ENCODE measurements at regions not wholly inside any gene's neighbourhood (a gene's known extent, or its start where the extent isn't known, plus 50 kb on each side); places are given as distances from the start of the nearest gene placed in this dataset.

DNA sequence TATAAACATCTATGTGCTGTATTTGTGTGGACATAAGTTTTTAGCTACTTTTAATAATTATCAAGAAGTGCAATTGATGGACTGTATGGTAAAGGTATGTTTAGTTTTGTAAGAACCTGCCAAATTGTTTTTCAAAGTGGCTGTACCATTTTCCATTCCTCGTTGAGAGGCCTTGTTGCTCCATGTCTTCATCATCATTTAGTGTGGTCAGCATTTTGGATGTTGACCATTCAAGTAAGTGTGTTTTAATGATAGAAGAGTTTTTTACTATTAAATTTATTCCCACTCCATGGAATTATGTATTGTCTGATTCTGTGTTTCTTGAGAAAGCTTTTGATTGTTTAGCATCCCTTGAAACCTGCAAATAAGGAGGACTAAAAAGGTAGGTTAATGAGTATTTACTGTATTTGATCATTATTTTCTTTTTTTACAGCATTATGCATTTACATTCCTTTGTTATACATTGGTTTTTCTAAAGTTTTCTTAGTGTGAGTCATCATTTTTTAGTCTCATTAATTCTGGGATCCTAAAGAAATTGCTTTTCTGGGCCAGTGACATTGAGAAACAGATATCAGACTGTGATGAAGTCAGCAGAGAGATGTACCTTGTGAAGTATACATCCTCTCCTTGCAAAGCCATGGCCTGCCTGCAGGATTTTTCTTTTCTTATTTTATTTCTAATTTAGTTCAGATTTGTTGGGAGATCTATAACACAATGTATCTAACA is 312.8 kb upstream of the PTCHD4 start:
- TF ChIP-seq, protein P1, sequence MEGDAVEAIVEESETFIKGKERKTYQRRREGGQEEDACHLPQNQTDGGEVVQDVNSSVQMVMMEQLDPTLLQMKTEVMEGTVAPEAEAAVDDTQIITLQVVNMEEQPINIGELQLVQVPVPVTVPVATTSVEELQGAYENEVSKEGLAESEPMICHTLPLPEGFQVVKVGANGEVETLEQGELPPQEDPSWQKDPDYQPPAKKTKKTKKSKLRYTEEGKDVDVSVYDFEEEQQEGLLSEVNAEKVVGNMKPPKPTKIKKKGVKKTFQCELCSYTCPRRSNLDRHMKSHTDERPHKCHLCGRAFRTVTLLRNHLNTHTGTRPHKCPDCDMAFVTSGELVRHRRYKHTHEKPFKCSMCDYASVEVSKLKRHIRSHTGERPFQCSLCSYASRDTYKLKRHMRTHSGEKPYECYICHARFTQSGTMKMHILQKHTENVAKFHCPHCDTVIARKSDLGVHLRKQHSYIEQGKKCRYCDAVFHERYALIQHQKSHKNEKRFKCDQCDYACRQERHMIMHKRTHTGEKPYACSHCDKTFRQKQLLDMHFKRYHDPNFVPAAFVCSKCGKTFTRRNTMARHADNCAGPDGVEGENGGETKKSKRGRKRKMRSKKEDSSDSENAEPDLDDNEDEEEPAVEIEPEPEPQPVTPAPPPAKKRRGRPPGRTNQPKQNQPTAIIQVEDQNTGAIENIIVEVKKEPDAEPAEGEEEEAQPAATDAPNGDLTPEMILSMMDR (IDR thresholded peaks at IDR 0.05; ENCODE audit: insufficient read depth, low read depth, low read length): no peak
- no peak overlapping the region for H3K4me3 ChIP-seq (ENCODE audit: low read depth, low read length)
- peak; percentile 42 for DNase-seq (ENCODE audit: low read depth)

GRCh38 chr6:48419992-48420391 is 309.0 kb upstream of the PTCHD4 start:
- DNase-seq (ENCODE audit: low read depth): no peak
- H3K4me3 ChIP-seq (ENCODE audit: low read depth, low read length): no peak overlapping the region
- TF ChIP-seq, protein P1 (IDR thresholded peaks at IDR 0.05; ENCODE audit: insufficient read depth, low read depth, low read length): no peak

DNA sequence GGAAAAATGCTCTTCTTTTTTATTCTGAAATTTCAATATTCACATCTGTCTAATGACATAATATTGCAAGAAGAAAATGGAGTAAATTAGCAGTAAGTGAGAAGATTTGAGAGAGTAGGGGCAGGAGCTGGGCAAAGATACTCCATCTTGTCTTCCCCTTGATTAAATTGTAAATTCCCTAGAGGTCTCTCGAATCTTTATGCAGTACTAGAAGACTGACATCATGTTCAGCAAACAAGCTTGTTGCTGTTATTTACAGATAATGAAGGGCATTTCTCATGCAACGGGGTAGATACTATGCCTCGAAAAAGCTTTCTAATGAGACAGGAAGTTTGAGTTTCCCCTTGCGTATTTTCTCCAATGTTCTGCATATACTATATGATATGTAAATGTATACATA is 306.9 kb upstream of the PTCHD4 start:
- DNase-seq (ENCODE audit: low read depth): no peak
- no peak overlapping the region for H3K4me3 ChIP-seq (ENCODE audit: low read depth, low read length)

GRCh38 chr6:48412656-48413055 is 301.7 kb upstream of the PTCHD4 start:
- H3K4me3 ChIP-seq (ENCODE audit: low read depth, low read length): no peak overlapping the region
- DNase-seq (ENCODE audit: low read depth): no peak
- TF ChIP-seq, protein P1 (IDR thresholded peaks at IDR 0.05; ENCODE audit: insufficient read depth, low read depth, low read length): no peak

More for the DNA sequence above, 306.9 kb upstream of the PTCHD4 start:
- TF ChIP-seq, protein P1 (IDR thresholded peaks at IDR 0.05; ENCODE audit: insufficient read depth, low read depth, low read length): no peak

DNA sequence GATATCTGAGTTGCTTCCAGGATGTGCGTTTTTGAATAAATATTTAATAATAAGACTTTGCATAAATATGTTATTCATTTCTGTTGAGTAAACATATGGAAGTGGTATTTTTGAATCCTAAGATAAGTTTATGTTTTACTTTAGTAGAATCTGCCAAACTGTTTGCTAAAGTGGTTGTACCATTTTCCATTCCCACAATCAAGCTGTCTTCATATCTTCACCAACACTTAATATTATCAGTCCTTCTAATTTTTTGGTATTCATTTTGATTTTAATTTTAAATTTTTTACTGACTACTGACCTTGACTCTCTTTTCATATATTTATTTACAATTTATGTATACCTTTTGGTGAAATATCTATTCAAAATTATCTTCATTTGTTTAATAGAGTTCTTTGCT is 293.9 kb upstream of the PTCHD4 start:
- DNase-seq (ENCODE audit: low read depth): no peak
- no peak overlapping the region for H3K4me3 ChIP-seq (ENCODE audit: low read depth, low read length)

DNA sequence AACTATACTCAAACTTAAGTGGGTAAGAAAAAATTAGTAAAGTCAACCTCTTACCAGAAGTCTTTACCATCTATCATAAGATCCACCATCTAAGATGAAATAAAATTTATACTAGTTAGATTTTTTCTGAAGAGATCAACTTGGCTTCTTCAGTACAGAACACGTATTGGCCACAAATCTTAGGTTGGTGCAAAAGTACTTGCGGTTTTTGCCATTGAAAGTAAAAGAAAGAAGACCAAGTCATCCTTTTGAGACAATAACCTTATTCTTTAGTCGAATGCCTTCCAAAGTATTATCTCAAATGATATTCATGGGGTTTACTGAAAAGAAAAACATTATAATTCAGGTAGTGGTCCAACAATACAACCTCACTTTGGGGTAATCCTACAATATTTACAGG is 292.6 kb upstream of the PTCHD4 start:
- TF ChIP-seq, protein P1 (IDR thresholded peaks at IDR 0.05; ENCODE audit: insufficient read depth, low read depth, low read length): no peak
- DNase-seq (ENCODE audit: low read depth): no peak
- no peak overlapping the region for H3K4me3 ChIP-seq (ENCODE audit: low read depth, low read length)

More for the DNA sequence above, 293.9 kb upstream of the PTCHD4 start:
- TF ChIP-seq, protein P1 (IDR thresholded peaks at IDR 0.05; ENCODE audit: insufficient read depth, low read depth, low read length): no peak

- TF ChIP-seq, protein P1 (IDR thresholded peaks at IDR 0.05; ENCODE audit: insufficient read depth, low read depth, low read length): no peak
- no peak overlapping the region for H3K4me3 ChIP-seq (ENCODE audit: low read depth, low read length)
- DNase-seq (ENCODE audit: low read depth): no peak
Observed at GRCh38 chr6:48401016-48401415, 290.0 kb upstream of the PTCHD4 start.

Measured in fibroblast of villous mesenchyme (primary cell).